HG03095 (cell line): ENCODE measurements at regions not wholly inside any gene's neighbourhood (a gene's known extent, or its start where the extent isn't known, plus 50 kb on each side); places are given as distances from the start of the nearest gene placed in this dataset.
"Not testable (repeated sequence)": the region's sequence is repeated elsewhere in the genome, so short reads cannot be mapped to it uniquely, and the experiment has no call there.

Experiments used
- ATAC-seq: cut with Tn5 transposase; IDR thresholded peaks from one replicate; pipeline ENCODE4 v1.9.1; 2021; ENCODE audit warnings: moderate library complexity; ENCODE audit not compliant: unreplicated experiment

- no peak for ATAC-seq
These were observed 624.8 kb upstream of the RAB6C start for GRCh38 chr2:129354631-129355030.

- no peak for ATAC-seq
These were observed 617.8 kb upstream of the RAB6C start for GRCh38 chr2:129361688-129362087.

GRCh38 chr2:129366263-129366662, 613.2 kb upstream of the RAB6C start:
- no peak for ATAC-seq

DNA sequence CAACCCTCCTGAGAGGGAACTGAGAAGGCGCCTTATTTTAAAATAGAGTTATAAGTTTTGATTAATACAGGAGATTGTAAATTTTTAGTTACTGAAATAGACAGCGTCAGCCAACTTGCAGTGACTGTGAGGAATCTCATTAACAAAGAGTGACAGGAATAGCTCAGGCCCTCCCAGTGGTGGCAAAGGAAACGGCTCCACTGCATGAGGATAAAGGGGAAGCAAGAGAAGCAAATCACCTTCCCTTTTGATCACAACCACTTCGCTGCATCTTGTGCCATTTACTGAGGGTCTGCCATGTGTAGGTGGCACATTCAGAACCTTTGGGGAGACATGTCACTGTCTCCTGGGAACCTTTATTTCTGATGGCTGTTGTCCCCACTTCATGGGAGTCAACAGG, 612.4 kb upstream of the RAB6C start:
- ATAC-seq: no peak

- no peak for ATAC-seq
These were observed 610.0 kb upstream of the RAB6C start for GRCh38 chr2:129369437-129369836.

DNA sequence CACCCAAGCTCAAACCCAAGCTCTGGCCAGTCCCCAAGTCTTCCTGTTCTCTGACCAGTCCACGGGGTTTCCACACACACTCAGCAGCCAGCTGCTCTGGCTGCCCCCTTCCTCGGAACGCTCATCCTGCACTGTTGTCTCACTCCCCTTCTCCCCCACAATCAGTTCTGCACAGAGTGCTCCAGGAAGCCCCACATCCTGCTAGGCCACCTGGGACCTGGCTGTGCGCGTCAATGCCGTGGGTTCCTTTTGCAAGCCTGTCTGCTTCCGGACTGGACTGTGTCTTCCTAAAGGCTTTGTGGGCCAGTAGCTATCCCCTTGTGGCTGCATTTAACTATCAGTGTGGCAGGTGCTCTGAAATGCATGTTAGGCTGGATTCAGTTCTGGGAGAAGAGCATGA, 605.0 kb upstream of the RAB6C start:
- ATAC-seq: no peak

DNA sequence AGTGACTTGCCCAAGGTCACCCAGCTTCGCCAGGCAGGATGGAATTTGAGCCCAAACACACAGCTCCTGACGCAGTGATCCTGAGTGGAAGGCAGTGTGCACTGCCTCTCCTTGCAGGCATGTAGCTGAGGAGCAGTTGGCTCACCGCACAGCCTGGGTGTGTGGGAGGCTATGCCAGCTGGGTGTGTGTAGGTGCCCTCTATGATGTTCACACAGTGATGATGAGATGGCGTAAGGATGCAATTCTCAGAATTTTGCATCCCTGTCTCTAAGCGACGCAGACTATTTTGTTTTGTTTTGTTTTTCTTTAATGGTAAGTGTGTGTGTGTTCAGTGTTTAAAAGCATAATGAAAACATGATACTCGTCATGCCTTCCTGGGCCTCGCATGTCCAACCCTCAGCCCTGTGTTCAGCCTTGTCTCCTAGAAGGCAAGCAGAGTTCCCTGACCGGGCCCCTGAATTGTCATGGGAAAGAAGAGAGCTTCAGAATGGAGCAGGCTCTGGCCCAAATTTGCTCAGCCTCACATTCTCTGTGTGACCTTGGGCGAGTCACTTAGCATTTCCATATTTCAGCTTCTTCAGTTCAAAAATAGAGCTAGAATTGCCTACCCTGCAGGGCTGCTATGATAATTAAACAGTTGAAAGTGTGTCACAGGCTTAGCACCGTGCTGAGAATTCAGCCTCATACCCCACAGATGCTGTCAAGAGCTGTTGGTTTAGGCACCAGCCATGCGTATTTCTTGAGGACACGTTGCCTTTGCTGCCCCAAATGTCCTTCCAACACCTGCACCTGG, 603.6 kb upstream of the RAB6C start:
- ATAC-seq: no peak

DNA sequence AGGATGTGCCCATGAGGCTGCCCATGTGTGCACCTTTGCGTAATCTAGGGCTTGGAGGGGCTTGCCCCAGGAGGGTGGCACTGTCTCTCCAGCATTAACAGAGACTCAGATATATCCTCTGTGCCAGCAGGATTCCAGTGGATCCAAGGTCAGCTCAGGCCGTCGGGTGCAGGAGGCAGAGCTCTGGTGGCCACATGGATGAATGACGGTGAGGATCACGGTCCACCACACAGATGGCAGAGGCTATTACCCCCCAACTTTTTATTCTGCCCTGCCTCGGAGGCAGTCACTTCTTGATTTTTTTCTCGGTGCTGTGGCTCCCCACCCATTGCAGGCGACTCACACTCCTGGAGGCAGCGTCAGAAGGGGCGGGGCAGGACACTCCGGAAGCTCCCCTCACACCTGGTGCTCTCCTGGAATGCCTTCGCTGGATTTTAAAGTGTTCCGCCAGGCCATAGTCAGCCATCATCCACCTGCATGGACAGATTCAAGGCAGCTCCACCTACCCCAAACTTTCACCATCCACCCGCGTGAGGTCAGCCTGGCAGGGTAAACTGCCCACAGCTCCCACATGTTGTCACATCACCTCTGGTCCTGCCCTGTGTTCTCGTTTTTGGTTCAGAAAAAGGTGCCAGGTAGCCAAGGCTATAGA, 602.9 kb upstream of the RAB6C start:
- no peak for ATAC-seq

DNA sequence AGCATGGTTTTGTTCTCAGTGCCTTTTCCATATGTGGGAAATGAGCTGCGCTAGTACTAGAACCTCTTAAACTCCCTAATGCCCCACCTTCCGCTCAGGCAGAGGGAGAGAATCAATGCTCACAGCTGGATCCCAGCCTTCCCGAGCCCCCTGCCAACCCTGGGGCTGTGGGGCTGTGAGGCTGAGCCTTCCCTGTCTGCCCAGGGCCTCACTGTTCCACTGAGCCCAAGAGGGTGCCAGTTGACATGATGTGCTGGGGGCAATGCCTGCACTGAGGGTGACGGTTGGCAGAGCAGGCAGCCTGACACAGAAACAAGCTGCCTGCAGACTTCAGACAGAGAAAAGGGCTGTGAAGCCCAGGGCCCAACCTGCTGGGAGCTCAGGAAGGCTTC, 602.4 kb upstream of the RAB6C start:
- ATAC-seq: no peak

GRCh38 chr2:129378186-129378585, 601.3 kb upstream of the RAB6C start:
- ATAC-seq: no peak

DNA sequence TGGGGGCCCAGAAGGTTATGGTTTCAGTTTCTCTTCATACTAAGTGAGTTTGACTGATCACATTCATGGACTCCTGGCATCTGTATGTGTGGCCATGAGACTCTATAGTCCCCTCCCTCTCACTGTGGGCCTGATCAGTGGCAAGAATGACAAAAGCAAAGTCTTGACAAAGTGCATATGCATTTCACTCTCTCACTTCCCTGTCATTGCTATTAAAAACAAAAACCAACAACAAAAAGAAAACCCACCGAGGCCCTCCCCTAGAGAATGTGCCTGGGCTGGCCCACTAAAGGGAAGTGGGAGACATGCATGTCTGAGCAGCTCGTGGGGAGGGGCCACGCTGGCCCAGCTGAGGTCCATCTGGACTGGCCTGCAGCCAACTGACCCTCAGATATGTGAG, 600.1 kb upstream of the RAB6C start:
- no peak for ATAC-seq

GRCh38 chr2:129381789-129382188, 597.7 kb upstream of the RAB6C start:
- ATAC-seq: no peak

DNA sequence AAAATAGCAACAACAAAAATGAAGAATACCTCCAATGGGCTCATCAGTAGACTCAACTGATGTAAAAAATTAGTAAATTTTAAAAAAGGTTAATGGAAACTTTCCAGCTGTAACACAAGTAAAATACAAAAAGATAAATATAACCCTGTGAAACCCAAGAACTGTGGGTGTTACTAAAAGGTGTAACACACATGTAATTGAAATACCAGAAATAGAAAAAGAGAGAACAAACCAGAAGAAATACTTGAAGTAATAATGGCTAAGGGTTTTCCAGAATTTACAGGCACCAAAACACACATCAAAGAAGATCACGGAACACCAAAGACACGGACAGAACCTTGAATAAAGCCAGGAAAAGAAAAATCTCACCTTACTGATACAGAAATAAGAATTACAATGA, 590.6 kb upstream of the RAB6C start:
- ATAC-seq: no peak

- no peak for ATAC-seq
These were observed 585.6 kb upstream of the RAB6C start for GRCh38 chr2:129393816-129394215.

GRCh38 chr2:129396980-129397599, 582.4 kb upstream of the RAB6C start:
- ATAC-seq: no peak

- ATAC-seq: no peak
These were observed 578.6 kb upstream of the RAB6C start for GRCh38 chr2:129400826-129401225.

DNA sequence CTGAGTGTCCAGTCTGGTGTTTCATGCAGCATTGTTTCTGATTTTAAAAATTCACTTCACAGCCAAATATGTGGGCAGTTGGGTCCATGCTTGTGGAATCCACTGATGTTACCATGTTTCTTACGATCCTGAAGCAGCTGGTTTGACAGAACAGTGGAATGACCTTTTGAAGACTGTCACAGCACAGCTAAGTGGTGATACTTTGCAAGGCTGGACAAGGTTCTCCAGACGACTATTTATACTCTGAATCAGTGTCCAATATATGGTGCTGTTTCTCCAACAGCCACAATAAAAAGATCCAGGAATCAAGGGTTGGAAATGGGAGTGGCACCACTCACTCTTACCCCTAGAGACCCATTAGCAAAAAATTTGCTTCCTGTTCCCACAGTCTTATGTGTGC, 577.4 kb upstream of the RAB6C start:
- no peak for ATAC-seq

DNA sequence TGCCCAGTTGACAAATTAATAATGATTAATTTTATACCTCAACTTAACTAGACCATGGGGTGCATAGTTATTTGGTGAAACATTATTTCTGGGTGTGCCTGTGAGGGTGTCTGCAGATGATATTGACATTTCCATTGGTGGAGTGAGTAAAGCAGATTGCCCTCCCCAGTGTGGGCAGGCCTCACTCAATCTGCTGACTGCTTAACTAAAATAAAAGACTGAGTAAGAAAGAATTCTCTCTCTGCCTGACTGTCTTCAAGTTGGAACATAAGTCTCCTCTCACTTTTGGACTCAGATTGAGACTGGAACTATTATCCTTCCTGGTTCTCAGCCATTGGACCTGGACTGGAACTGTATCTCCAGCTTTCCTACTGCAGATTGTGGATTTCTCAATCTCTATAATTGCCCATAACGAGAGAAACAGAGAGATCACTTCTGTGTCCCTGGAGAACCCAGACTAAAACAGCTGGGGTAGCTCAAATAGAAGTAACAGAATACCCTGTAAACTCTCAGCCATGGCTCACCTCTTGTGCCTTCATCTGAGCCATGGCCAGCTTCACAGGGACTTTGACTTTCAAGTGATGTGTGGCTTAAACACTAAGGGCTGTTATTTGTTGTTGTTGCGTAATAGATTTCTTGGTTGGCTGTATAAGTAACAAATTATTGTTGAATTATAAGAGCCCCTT, 575.3 kb upstream of the RAB6C start:
- ATAC-seq: no peak

- no peak for ATAC-seq
These were observed 570.9 kb upstream of the RAB6C start for GRCh38 chr2:129408570-129408969.

DNA sequence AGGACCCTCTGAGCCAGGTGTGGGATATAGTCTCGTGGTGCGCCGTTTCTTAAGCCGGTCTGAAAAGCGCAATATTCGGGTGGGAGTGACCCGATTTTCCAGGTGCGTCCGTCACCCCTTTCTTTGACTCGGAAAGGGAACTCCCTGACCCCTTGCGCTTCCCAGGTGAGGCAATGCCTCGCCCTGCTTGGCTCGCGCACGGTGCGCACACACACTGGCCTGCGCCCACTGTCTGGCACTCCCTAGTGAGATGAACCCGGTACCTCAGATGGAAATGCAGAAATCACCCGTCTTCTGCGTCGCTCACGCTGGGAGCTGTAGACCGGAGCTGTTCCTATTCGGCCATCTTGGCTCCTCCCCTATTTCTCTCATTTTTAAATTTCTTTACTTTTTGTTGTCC, 562.4 kb upstream of the RAB6C start:
- ATAC-seq: not testable (repeated sequence)

GRCh38 chr2:129422028-129422427, 557.4 kb upstream of the RAB6C start:
- ATAC-seq: no peak
